HG03108 (cell line): ENCODE measurements at regions not wholly inside any gene's neighbourhood (a gene's known extent, or its start where the extent isn't known, plus 50 kb on each side); places are given as distances from the start of the nearest gene placed in this dataset.

Source experiments
- ATAC-seq: cut with Tn5 transposase; IDR thresholded peaks from one replicate; pipeline ENCODE4 v1.9.1; 2021; ENCODE audit warnings: moderate library complexity; ENCODE audit not compliant: unreplicated experiment

GRCh38 chr10:57806675-57807074, 461.0 kb downstream of the IPMK start:
- no peak for ATAC-seq

- no peak for ATAC-seq
These were observed 468.1 kb downstream of the IPMK start for GRCh38 chr10:57799625-57800024.

- no peak for ATAC-seq
These were observed 468.9 kb downstream of the IPMK start for GRCh38 chr10:57798830-57799229.

- ATAC-seq = no peak
These were observed 476.1 kb downstream of the IPMK start for GRCh38 chr10:57791546-57791945.

- ATAC-seq = no peak
These were observed 477.0 kb downstream of the IPMK start for GRCh38 chr10:57790703-57791102.

GRCh38 chr10:57788117-57788516, 479.6 kb downstream of the IPMK start:
- ATAC-seq = no peak

- no peak for ATAC-seq
These were observed 480.6 kb downstream of the IPMK start for GRCh38 chr10:57786850-57787750.

GRCh38 chr10:57786331-57786730, 481.4 kb downstream of the IPMK start:
- no peak for ATAC-seq

- no peak for ATAC-seq
These were observed 482.1 kb downstream of the IPMK start for GRCh38 chr10:57785546-57785945.

GRCh38 chr10:57785068-57785467, 482.6 kb downstream of the IPMK start:
- no peak for ATAC-seq

- no peak for ATAC-seq
These were observed 490.8 kb downstream of the IPMK start for GRCh38 chr10:57776688-57777432.

GRCh38 chr10:57775250-57775649, 492.4 kb downstream of the IPMK start:
- ATAC-seq = no peak

- ATAC-seq = no peak
These were observed 498.4 kb downstream of the IPMK start for GRCh38 chr10:57769298-57769697.

GRCh38 chr10:57759777-57760176, 507.9 kb downstream of the IPMK start:
- no peak for ATAC-seq

GRCh38 chr10:57754803-57755202, 512.9 kb downstream of the IPMK start:
- ATAC-seq = no peak

- no peak for ATAC-seq
These were observed 524.0 kb downstream of the IPMK start for GRCh38 chr10:57743711-57744110.

- no peak for ATAC-seq
These were observed 525.9 kb downstream of the IPMK start for GRCh38 chr10:57741751-57742150.

- ATAC-seq = no peak
These were observed 544.4 kb downstream of the IPMK start for GRCh38 chr10:57723305-57723704.

- no peak for ATAC-seq
These were observed 550.8 kb downstream of the IPMK start for GRCh38 chr10:57716884-57717283.

- no peak for ATAC-seq
These were observed 552.5 kb downstream of the IPMK start for GRCh38 chr10:57715233-57715632.

GRCh38 chr10:57707300-57707658, 560.4 kb downstream of the IPMK start:
- no peak for ATAC-seq
